ENCODE measurements at regions not wholly inside any gene's neighbourhood (a gene's known extent, or its start where the extent isn't known, plus 50 kb on each side); places are given as distances from the start of the nearest gene placed in this dataset.

DNA sequence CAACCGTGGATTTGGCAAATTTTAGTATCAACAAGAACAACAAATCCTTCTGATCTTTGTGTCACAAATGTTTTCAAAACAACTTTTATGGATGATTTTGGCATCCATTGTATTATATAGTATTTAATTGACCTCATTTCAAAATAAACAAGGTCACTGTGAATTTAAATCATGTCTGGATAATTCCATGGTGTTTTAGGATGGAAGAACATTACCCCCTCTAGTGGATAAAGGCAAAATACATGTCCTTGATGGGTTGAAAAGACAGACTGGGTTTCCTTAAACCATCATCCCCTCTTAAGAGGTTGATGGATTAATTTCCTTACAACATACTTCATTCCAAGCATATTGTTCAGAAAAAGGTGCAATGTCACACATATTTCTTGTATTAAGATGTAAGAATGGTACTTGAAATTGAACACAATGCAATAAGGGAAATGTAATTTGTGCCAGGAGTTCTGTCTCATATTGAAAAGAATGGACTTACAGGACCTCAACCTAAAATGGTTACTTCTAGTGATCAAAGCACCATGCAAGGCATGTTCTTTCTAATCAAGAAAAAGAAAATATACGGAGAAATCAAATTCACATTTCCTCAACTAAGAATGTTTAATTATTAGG is 352.0 kb downstream of the BCAT1 start:
- no peak for TF ChIP-seq TAF15 (IDR thresholded peaks at IDR 0.05; ENCODE audit: low read depth, low read length)
- TF ChIP-seq GABPB2 (CRISPR knock-in tag; conservative IDR thresholded peaks at IDR 0.05): no peak
- TF ChIP-seq MYC (IDR thresholded peaks at IDR 0.05; ENCODE audit: low read depth, low read length): no peak
- TF ChIP-seq MYC (CRISPR knock-in tag; IDR thresholded peaks at IDR 0.05; ENCODE audit: borderline replicate concordance, low read depth): no peak
- TF ChIP-seq, protein P1, sequence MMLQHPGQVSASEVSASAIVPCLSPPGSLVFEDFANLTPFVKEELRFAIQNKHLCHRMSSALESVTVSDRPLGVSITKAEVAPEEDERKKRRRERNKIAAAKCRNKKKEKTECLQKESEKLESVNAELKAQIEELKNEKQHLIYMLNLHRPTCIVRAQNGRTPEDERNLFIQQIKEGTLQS (IDR thresholded peaks at IDR 0.05): no peak
- TF ChIP-seq, protein P1 (CRISPR knock-in tag; conservative IDR thresholded peaks at IDR 0.05): no peak
- no peak for TF ChIP-seq CHD4 (IDR thresholded peaks at IDR 0.05; ENCODE audit: insufficient read depth, insufficient replicate concordance, low read depth, low read length, poor library complexity, severe bottlenecking)
- TF ChIP-seq CBFB (CRISPR knock-in tag; IDR thresholded peaks at IDR 0.05): no peak
- no peak for TF ChIP-seq NFE2L1 (tag; IDR thresholded peaks at IDR 0.05; ENCODE audit: borderline replicate concordance, low read depth)
